ENCODE measurements at regions not wholly inside any gene's neighbourhood (a gene's known extent, or its start where the extent isn't known, plus 50 kb on each side); places are given as distances from the start of the nearest gene placed in this dataset.
"Not testable (repeated sequence)": the region's sequence is repeated elsewhere in the genome, so short reads cannot be mapped to it uniquely, and the experiment has no call there.

DNA sequence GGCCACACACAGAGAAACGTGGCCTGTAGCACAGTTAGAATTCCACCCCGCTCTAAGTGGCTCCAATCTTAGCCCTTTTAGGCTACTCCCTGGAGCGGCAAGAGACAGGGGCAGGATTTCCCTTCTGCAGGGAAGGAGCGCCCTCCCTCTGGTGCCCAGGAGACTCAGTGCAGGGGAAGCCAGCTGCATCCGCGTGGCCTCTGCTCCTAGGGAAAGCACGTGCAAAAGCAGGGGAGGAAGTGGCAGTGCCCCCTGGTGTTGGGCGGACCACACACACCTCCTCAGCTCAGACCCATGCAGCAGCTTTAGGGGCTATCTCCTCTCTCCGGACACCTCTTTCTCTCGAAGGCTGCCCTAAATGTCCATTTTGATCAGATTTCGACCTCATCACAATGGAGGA is 50.0 kb downstream of the SPRING1 start:
- peak; percentile 16 to 52 for DNase-seq

DNA sequence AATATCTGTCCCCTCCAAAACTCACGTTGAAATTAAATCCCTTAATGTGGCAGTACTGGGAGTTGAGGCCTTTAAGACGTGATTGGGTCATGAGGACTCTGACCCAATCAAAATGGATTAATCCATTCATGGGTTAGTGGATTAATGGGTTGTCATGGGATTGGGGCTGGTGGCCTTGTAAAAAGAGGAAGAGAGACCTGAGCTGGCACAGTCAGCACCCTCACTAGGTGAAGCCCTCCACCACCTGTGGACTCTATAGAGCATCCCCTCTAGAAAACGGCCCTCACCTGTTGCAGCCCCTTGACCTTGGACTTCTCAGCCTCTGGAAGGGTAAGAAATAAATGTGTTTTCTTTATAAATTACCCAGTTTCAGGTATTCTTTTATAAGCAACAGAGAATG is 53.0 kb downstream of the SPRING1 start:
- no peak for DNase-seq

- DNase-seq = no peak
Measured at GRCh38 chr12:116677202-116677661, 60.6 kb downstream of the SPRING1 start.

DNA sequence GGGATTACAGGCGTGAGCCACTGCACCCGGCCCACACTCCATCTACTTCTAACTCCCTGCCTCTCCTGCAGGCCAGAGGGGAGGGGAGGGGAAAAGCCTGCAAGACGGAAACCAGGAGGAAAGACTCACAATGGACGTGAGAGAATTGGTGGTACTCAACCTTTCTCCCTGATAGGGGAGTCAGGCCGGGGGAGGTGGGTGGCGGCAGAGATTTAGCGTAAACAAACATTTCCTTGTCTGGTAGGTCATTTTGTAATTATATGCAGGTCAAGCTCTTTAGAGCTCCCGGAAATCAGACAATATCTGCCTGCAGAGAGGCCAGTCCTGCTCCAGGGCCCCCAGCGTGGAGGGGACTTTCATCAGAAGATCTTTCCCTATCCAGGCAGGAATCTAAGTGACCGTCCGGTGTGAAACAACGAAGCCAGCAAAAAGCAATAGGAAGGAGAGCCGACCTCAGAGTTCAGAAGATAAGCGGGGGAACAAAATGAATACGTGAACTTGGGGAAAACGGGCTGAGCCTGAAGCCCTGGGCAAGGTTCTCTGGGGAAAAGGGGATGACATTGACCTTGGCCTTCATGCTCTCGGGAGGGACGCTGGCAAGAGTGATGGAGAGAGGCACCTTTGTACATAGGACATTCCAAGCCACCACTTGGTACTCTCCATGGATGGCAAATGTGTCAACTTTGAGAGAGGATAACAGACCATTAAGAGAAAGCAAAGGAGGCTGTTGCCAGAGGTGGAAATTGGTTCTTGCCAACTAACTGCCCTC is 62.3 kb downstream of the SPRING1 start:
- no peak for DNase-seq

DNA sequence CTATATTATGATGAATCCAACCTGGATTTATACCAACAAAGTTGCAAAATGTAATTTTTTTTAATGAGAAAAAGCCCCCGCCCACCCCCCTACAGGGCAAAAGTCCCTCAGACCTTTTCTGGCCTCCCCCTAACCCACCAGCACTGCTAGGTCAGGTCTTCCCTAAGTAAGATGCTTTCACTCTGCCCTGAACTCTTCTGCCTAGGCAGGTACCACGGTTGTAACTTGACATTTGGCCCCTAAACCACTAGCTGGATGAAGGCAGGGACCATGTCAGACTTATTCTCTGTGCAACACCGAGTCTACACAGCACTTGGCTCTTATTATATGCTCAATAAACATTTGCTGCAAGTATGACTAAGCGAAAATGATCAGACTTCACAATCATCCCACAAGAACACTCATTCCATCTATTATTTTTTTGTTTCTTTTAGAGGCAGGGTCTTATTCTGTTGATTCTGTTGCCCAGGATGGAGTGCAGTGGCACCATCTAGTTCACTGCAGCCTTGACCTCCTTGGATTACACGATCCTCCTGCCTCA is 63.2 kb downstream of the SPRING1 start:
- no peak for DNase-seq

GRCh38 chr12:116673681-116674111 is 64.2 kb downstream of the SPRING1 start:
- DNase-seq = no peak

DNA sequence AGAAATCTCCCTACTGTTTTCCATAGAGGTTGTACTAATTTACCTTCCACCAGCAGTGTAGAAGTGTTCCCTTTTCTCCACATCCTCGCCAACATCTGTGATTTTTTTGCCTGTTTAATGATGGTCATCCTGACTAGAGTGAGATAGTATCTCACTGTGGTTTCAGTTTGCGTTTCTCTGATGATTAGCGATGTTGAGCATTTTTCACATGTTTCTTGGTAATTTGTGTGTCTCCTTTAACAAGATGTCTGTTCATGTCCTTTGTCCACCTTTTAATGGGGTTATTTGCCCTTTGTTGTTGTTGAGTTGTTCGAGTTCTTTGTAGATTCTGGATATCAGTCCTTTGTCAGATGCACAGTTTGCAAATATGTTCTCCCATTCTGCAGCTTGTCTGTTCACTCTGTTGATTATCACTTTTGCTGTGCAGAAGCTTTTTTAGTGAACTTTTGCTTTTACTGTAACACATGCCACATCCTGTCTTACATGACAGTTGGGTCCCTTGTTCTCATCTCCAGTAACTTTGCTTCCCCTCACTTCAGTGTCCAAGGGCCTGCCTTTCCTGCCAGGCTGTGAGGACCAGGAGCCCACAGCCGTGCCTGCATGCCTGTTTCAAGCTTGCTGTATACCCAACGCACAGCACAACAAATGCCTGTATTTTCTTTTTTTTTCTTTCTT is 64.9 kb downstream of the SPRING1 start:
- peak in 1 of 2 donors; percentile 22 for DNase-seq

DNA sequence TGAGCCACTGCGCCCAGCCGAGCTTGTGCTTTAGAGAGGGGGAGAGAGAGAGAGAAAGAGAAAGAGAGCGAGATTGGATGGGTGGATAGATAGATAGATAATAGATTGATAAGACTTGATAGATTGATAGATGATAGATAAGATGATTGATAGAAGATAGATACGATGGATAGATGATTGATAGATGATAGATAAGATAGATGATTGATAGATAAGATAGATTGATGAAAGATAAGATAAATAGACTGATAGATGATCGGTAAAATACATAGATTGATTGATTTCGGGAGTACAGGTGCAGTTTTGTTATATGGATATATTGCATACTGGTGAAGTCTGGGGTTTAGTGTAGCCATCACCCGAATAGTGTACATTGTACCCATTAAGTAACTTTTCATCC is 65.9 kb downstream of the SPRING1 start:
- DNase-seq = no peak

DNA sequence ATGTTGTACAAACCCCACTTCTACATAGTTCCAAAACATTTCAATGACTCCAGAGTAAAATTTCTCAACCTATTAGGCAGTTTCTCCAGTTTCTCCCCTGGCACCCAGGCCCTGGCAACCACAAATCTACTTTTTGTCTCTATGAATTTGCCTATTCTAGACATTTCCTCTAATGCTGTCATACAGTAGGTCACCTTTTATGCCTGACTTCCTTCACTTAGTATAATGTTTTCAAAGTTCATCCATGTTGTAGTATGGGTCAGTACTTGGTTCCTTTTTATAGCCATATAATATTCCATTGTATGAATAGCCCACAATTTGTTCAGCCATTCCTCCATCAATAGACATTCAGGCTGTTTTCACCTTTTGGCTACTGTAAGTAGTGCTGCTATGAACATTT is 67.0 kb downstream of the SPRING1 start:
- no peak for DNase-seq

GRCh38 chr12:116667752-116668151 is 70.1 kb downstream of the SPRING1 start:
- DNase-seq = no peak

DNA sequence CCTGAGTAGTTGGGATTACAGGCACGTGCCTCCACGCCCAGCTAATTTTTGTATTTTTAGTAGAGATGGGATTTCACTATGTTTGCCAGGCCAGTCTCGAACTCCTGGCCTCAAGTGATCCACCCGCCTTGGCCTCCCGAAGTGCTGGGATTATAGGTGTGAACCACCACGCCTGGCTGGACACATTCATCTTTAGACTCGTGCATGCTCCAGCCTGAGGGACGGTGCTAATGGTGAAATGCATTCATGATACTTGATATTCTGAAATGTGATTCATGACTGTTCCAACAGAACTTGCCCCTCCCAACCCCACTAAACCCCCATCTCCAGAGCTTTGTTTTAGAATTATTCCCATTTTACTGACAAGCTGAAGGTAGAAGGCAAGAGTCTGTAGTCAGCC is 71.0 kb downstream of the SPRING1 start:
- DNase-seq = not testable (repeated sequence)

DNA sequence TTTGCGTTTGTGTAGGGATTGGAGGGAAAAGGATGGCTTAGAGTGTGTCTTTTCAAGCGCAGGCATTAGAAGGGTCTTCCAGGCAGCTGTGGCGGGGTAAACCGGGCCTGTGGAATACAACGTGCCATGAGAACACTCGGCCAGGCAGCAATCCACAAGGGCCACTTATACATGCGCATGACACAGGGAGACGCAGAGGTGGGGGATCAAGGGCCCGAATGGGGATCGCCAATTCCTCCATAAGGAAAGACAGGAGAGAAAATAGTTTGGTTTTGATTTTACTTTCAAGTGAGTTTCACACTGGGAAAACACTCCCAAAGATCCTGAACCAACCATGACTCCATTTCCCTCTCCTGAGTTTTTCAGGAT is 71.6 kb downstream of the SPRING1 start:
- no peak for DNase-seq

DNA sequence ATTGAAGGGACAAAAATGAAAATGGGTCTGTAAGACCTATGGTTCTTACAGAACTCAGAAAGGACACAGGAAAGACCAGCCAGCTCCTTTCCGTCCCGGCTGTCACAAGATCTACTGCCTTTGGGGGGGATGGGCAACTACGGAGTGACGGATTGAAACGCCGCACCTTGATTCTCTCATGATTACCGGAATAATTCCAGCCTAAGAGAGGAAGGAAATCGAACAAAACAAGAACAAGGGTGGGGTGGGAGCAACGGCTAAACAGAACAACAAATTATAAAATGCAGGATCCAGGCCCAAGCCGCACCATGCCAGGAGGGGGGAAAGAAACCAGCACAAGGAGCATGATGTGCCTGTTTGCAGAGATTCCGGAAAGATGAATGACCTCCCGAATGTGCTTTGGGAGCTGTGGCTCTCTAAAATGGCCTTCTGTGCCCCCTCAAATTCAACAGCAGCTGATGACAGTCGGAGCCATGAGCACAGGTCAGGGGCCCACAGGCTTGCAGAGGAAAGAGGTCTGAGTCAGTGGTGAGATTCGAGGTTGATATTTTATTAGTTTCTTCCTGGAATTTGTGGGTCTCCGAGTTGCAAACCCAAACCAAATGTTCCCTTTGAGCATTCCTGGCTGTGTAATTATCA is 72.1 kb downstream of the SPRING1 start:
- no peak for DNase-seq

GRCh38 chr12:116664085-116664484 is 73.8 kb downstream of the SPRING1 start:
- DNase-seq = no peak

GRCh38 chr12:116662612-116663144 is 75.2 kb downstream of the SPRING1 start:
- DNase-seq = no peak

GRCh38 chr12:116661341-116661740 is 76.5 kb downstream of the SPRING1 start:
- DNase-seq = no peak

GRCh38 chr12:116660740-116661139 is 77.1 kb downstream of the SPRING1 start:
- DNase-seq = not testable (repeated sequence)

DNA sequence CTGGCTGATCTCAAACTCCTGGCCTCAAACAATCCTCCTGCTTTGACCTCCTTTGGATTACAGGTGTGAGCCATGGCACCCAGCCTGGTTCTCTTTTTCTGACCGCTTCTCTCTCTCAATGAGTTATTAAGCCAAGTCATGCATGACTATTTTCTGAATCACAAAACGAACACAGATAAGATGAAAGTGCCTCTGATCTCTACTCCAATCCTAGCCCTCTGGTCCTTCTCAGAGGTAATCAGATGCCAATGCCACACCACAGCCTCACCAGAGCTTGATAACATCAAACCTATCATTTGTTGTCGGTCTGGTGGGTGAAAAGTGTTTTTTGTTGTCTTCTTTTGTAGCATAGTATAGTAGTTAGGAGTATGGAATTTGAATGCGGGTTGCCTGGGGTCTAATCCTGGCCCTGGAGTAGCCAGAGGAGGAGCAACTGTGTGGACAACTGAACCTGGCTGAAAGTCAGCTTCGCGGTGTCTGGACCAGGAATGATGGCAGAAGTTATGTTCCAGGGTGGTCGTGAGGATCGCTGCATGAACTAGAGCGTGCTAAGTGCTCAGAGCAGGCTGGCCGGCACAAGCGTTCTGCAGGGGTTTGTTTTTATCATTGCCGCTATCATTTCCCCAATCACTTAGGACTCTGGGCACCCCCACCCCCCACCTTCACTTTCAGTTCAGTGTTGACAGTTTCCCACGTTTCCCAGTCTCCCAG is 77.9 kb downstream of the SPRING1 start:
- no peak for DNase-seq

DNA sequence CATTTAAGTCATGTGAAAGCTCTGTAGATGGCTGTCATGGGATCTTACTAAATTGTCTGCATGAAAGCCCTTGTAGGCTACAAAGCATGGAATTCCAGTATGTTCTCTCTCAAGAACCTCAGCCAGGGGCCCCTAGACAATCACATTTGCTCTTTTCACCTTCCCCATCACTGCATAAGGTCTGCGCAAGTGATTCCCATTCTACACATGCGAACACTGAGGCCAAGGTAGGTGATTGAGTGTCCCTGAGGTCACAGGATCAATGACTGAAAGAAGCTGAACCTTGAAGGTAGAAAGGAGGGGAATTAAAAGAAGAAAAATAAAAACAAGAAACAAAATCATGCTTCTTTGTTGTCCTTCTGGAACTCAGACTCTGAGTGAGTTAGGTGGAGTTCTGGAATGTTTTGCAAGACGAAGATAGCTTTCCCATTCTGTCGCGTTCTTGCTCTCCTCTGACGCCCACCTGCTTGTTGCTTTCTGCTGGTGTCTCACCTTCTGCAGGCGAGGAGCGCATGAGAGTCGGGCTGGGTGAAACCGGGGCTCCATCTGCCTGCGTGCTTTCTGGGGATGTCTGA is 79.9 kb downstream of the SPRING1 start:
- no peak for DNase-seq

- no peak for DNase-seq
Measured at GRCh38 chr12:116656306-116656705, 81.6 kb downstream of the SPRING1 start.

DNA sequence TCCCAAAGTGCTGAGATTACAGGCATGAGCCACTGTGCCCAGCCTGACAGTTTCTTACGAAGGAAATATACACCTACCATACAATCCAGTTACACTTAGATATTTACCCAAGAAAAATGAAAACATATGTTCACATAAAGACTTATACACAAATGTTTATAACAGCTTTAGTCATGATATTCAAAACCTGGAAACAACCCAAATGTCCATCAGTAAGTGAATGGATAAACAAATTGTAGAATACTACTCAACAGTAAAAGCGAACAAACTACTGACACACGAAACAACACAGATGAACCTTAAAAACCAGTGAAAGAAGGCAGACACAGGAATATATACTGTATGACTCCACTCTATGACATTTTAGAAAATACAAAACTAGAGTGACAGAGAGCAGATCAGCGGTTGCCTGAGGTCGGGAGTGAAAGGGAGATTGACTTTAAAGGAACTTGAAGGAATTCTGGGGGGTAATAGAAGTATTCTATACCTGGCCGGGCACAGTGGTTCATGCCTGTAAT is 83.6 kb downstream of the SPRING1 start:
- DNase-seq = no peak

GRCh38 chr12:116651089-116651488 is 86.8 kb downstream of the SPRING1 start:
- DNase-seq = no peak
